ENCODE measurements at regions not wholly inside any gene's neighbourhood (a gene's known extent, or its start where the extent isn't known, plus 50 kb on each side); places are given as distances from the start of the nearest gene placed in this dataset.

DNA sequence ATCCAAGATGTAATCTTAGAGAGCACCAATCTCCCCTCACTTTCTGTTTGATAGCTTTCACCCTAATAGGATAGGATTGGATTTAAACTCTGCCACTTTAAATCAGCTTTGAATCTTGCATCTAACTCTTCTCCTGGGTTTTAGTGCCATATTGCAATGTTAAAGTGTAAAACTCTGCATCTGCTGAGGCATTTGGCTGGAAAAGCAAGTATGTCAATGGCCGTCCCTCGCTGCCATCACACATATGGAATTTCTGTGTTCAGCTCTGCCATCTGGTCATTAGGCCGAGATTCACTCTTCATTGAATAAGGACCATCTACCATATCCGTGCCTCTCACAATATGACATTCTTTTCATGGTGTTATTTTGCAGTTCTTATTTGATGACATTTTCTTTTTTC lies 728.1 kb upstream of the PIK3C3 start:
- 89% methylated on average over 4 of the region's 4 CpGs for WGBS
- TF ChIP-seq YY1 (IDR thresholded peaks at IDR 0.05) (no peak), RXRA (IDR thresholded peaks at IDR 0.05) (no peak), EGR1 (IDR thresholded peaks at IDR 0.05; ENCODE audit: low read depth in 2 of 2) (no peak), TAF1 (conservative IDR thresholded peaks at IDR 0.05) (no peak)
- TF ChIP-seq, protein P1, sequence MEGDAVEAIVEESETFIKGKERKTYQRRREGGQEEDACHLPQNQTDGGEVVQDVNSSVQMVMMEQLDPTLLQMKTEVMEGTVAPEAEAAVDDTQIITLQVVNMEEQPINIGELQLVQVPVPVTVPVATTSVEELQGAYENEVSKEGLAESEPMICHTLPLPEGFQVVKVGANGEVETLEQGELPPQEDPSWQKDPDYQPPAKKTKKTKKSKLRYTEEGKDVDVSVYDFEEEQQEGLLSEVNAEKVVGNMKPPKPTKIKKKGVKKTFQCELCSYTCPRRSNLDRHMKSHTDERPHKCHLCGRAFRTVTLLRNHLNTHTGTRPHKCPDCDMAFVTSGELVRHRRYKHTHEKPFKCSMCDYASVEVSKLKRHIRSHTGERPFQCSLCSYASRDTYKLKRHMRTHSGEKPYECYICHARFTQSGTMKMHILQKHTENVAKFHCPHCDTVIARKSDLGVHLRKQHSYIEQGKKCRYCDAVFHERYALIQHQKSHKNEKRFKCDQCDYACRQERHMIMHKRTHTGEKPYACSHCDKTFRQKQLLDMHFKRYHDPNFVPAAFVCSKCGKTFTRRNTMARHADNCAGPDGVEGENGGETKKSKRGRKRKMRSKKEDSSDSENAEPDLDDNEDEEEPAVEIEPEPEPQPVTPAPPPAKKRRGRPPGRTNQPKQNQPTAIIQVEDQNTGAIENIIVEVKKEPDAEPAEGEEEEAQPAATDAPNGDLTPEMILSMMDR (IDR thresholded peaks at IDR 0.05; ENCODE audit: low read depth, low read length, missing input control) = no peak
- Histone ChIP-seq H3K4me1 (ENCODE audit: control insufficient read depth in 4 of 4, insufficient read depth in 4 of 4, low read length in 3 of 4) (no peaks in the 10 kb centered on the region), H3K9me3 (ENCODE audit: control insufficient read depth in 4 of 4, low read length in 3 of 4) (no peaks in the 10 kb centered on the region), H3K27me3 (ENCODE audit: control insufficient read depth in 4 of 4, insufficient read depth in 4 of 4, low read length in 3 of 4) (no peaks in the 10 kb centered on the region), H3K9ac (ENCODE audit: low read depth in 1 of 2, low read length in 2 of 2) (no peak overlapping the region), H3K36me3 (ENCODE audit: control insufficient read depth in 4 of 4, insufficient read depth in 3 of 4, low read depth in 1 of 4, low read length in 3 of 4) (no peaks in the 10 kb centered on the region), H3K27ac (ENCODE audit: low read depth in 1 of 2, low read length in 2 of 2) (no peak overlapping the region), H3K4me3 (ENCODE audit: low read depth in 1 of 3, low read length in 3 of 3) (no peak overlapping the region)
- no peak for DNase-seq (ENCODE audit: low spot score)

DNA sequence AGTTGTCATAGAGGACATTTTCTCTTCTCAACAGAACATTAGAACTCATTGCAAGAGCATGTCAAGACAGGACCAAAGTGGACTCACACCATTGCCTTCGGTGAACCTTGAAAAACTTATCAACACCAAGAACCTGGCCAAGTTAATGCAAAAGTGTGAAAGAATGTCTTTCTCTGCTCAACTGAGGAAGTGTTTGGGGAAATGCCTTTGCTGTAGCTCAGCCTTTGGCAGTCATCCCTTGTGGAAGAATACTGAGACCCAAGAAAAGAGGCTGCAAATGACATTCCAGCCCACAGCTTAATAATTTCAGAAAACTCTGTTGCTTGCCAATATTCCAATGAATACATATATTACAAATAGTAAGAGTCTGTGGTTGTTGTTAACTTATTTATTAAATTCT lies 728.8 kb upstream of the PIK3C3 start:
- H3K27me3 ChIP-seq (ENCODE audit: control insufficient read depth in 4 of 4, insufficient read depth in 4 of 4, low read length in 3 of 4) = no peaks in the 10 kb centered on the region
- no peak overlapping the region for H3K27ac ChIP-seq (ENCODE audit: low read depth in 1 of 2, low read length in 2 of 2)
- 83% methylated on average over 1 of the region's 1 CpG for WGBS
- no peak overlapping the region for H3K9ac ChIP-seq (ENCODE audit: low read depth in 1 of 2, low read length in 2 of 2)
- H3K36me3 ChIP-seq (ENCODE audit: control insufficient read depth in 4 of 4, insufficient read depth in 3 of 4, low read depth in 1 of 4, low read length in 3 of 4) = no peaks in the 10 kb centered on the region
- no peak for DNase-seq (ENCODE audit: low spot score)
- H3K4me1 ChIP-seq (ENCODE audit: control insufficient read depth in 4 of 4, insufficient read depth in 4 of 4, low read length in 3 of 4) = no peaks in the 10 kb centered on the region
- no peak overlapping the region for H3K4me3 ChIP-seq (ENCODE audit: low read depth in 1 of 3, low read length in 3 of 3)
- H3K9me3 ChIP-seq (ENCODE audit: control insufficient read depth in 4 of 4, low read length in 3 of 4) = no peaks in the 10 kb centered on the region
- TF ChIP-seq RXRA (IDR thresholded peaks at IDR 0.05) = no peak
- TF ChIP-seq SP1 (IDR thresholded peaks at IDR 0.05) = no peak
- no peak for TF ChIP-seq TAF1 (conservative IDR thresholded peaks at IDR 0.05)
- TF ChIP-seq EGR1 (IDR thresholded peaks at IDR 0.05; ENCODE audit: low read depth in 2 of 2) = no peak
- no peak for TF ChIP-seq HNF4G (IDR thresholded peaks at IDR 0.05)
- no peak for TF ChIP-seq YY1 (IDR thresholded peaks at IDR 0.05)
- no peak for TF ChIP-seq FOXA2 (IDR thresholded peaks at IDR 0.05)
- TF ChIP-seq, protein P1 (IDR thresholded peaks at IDR 0.05; ENCODE audit: low read depth, low read length, missing input control) = no peak
- TF ChIP-seq, protein P2, sequence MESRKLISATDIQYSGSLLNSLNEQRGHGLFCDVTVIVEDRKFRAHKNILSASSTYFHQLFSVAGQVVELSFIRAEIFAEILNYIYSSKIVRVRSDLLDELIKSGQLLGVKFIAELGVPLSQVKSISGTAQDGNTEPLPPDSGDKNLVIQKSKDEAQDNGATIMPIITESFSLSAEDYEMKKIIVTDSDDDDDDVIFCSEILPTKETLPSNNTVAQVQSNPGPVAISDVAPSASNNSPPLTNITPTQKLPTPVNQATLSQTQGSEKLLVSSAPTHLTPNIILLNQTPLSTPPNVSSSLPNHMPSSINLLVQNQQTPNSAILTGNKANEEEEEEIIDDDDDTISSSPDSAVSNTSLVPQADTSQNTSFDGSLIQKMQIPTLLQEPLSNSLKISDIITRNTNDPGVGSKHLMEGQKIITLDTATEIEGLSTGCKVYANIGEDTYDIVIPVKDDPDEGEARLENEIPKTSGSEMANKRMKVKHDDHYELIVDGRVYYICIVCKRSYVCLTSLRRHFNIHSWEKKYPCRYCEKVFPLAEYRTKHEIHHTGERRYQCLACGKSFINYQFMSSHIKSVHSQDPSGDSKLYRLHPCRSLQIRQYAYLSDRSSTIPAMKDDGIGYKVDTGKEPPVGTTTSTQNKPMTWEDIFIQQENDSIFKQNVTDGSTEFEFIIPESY (IDR thresholded peaks at IDR 0.05) = no peak
- no peak for TF ChIP-seq NR2F2 (IDR thresholded peaks at IDR 0.05)
- no peak for TF ChIP-seq GABPA (IDR thresholded peaks at IDR 0.05 in 1 of 2, conservative IDR thresholded peaks at IDR 0.05 in 1 of 2)
- TF ChIP-seq, protein P3, sequence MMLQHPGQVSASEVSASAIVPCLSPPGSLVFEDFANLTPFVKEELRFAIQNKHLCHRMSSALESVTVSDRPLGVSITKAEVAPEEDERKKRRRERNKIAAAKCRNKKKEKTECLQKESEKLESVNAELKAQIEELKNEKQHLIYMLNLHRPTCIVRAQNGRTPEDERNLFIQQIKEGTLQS (IDR thresholded peaks at IDR 0.05) = no peak
- no peak for TF ChIP-seq FOXA1 (IDR thresholded peaks at IDR 0.05)
- TF ChIP-seq JUND (IDR thresholded peaks at IDR 0.05) = no peak
- no peak for TF ChIP-seq HNF4A (conservative IDR thresholded peaks at IDR 0.05)
- TF ChIP-seq, protein P4, sequence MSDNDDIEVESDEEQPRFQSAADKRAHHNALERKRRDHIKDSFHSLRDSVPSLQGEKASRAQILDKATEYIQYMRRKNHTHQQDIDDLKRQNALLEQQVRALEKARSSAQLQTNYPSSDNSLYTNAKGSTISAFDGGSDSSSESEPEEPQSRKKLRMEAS (IDR thresholded peaks at IDR 0.05) = no peak
- no peak for TF ChIP-seq RAD21 (IDR thresholded peaks at IDR 0.05)
- TF ChIP-seq, protein P5, sequence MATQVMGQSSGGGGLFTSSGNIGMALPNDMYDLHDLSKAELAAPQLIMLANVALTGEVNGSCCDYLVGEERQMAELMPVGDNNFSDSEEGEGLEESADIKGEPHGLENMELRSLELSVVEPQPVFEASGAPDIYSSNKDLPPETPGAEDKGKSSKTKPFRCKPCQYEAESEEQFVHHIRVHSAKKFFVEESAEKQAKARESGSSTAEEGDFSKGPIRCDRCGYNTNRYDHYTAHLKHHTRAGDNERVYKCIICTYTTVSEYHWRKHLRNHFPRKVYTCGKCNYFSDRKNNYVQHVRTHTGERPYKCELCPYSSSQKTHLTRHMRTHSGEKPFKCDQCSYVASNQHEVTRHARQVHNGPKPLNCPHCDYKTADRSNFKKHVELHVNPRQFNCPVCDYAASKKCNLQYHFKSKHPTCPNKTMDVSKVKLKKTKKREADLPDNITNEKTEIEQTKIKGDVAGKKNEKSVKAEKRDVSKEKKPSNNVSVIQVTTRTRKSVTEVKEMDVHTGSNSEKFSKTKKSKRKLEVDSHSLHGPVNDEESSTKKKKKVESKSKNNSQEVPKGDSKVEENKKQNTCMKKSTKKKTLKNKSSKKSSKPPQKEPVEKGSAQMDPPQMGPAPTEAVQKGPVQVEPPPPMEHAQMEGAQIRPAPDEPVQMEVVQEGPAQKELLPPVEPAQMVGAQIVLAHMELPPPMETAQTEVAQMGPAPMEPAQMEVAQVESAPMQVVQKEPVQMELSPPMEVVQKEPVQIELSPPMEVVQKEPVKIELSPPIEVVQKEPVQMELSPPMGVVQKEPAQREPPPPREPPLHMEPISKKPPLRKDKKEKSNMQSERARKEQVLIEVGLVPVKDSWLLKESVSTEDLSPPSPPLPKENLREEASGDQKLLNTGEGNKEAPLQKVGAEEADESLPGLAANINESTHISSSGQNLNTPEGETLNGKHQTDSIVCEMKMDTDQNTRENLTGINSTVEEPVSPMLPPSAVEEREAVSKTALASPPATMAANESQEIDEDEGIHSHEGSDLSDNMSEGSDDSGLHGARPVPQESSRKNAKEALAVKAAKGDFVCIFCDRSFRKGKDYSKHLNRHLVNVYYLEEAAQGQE (IDR thresholded peaks at IDR 0.05) = no peak

All from liver (tissue), 8 donors.